ENCODE measurements at regions not wholly inside any gene's neighbourhood (a gene's known extent, or its start where the extent isn't known, plus 50 kb on each side); places are given as distances from the start of the nearest gene placed in this dataset.
"Not testable (repeated sequence)": the region's sequence is repeated elsewhere in the genome, so short reads cannot be mapped to it uniquely, and the experiment has no call there.

DNA sequence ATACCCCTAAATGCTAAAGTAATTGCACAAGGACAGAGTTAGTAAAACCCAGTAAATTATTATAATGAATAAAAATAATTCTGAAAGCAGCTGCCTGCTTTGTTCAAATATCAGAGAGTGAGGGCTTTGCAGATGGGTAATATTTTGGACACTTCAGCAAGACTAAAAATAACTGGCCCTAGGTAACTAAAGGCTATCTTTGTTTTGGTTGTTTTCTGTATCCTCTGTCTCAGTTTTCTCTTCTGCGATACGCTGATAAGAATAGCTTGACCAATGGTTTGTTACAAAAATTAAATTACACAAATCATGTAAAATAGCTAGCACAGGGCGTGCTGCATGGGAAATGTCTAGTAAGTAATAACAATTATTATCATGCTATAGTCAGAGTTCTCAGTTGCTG, 204.7 kb downstream of the FGFR2 start:
- WGBS, 4 donors: 51 to 73% (median 57%) methylated on average over 3 of the region's 3 CpGs
- intact Hi-C loops (cut with DNase I): no loop called here
- Histone ChIP-seq H3K4me3 (no peak overlapping the region), H3K4me1 (replicated peaks in 1 of 2) (peaks cover 0 to 7% of the 10 kb centered on the region in 2 donors), H3K36me3 (replicated peaks in 1 of 2) (no peaks in the 10 kb centered on the region), H3K9me3 (replicated peaks in 1 of 3) (no peaks in the 10 kb centered on the region), H3K27me3 (no peaks in the 10 kb centered on the region), H3K27ac (no peak overlapping the region)
- TF ChIP-seq, protein P1, sequence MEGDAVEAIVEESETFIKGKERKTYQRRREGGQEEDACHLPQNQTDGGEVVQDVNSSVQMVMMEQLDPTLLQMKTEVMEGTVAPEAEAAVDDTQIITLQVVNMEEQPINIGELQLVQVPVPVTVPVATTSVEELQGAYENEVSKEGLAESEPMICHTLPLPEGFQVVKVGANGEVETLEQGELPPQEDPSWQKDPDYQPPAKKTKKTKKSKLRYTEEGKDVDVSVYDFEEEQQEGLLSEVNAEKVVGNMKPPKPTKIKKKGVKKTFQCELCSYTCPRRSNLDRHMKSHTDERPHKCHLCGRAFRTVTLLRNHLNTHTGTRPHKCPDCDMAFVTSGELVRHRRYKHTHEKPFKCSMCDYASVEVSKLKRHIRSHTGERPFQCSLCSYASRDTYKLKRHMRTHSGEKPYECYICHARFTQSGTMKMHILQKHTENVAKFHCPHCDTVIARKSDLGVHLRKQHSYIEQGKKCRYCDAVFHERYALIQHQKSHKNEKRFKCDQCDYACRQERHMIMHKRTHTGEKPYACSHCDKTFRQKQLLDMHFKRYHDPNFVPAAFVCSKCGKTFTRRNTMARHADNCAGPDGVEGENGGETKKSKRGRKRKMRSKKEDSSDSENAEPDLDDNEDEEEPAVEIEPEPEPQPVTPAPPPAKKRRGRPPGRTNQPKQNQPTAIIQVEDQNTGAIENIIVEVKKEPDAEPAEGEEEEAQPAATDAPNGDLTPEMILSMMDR (IDR thresholded peaks at IDR 0.05): no peak
- TF ChIP-seq POLR2A (IDR thresholded peaks at IDR 0.05): no peak
- no peak for DNase-seq

DNA sequence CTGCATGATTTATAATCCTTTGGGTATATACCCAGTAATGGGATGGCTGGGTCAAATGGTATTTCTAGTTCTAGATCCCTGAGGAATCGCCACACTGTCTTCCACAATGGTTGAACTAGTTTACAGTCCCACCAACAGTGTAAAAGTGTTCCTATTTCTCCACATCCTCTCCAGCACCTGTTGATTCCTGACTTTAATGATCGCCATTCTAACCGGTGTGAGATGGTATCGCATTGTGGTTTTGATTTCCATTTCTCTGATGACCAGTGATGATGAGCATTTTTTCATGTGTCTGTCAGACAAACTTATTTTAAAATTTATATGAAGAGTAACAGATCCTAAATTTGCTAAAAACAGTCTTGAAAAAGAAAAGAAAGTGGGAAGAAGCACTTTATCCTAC, 197.7 kb downstream of the FGFR2 start:
- H3K9me3 ChIP-seq (replicated peaks in 1 of 3); intact Hi-C loops (cut with DNase I); H3K27me3 ChIP-seq; DNase-seq; H3K27ac ChIP-seq; H3K4me1 ChIP-seq (replicated peaks in 1 of 2); H3K4me3 ChIP-seq; H3K36me3 ChIP-seq (replicated peaks in 1 of 2): not testable (repeated sequence)
- WGBS, 4 donors: 92 to 98% (median 94%) methylated on average over 3 to 4 of the region's 4 CpGs

DNA sequence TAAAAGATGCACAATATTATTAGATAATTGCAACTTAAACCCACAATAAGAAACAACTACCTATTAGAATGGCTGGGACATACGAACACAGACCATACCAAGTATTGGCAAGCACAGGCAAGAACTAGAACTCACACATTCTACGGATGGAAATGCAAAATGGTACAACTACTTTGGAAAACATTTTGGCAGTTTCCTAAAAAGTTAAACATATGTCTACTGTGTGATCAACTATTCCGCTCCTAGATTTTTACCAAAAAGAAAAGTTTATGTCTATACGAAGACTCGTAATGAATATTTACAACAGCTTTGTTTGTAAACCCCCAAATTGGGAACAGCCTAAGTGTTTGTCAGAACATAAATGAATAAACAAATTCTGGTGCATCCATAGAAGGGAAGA, 194.7 kb downstream of the FGFR2 start:
- H3K27me3 ChIP-seq: no peaks in the 10 kb centered on the region
- no peak overlapping the region for H3K4me3 ChIP-seq
- H3K4me1 ChIP-seq (replicated peaks in 1 of 2): no peaks in the 10 kb centered on the region
- H3K9me3 ChIP-seq (replicated peaks in 1 of 3): no peaks in the 10 kb centered on the region
- H3K27ac ChIP-seq: no peak overlapping the region
- intact Hi-C loops (cut with DNase I): no loop called here
- DNase-seq: no peak
- no peak for TF ChIP-seq POLR2A (IDR thresholded peaks at IDR 0.05)
- TF ChIP-seq, protein P1 (IDR thresholded peaks at IDR 0.05): no peak
- 90 to 96% (median 94%) methylated on average over 5 of the region's 5 CpGs for WGBS, 4 donors
- no peaks in the 10 kb centered on the region for H3K36me3 ChIP-seq (replicated peaks in 1 of 2)

DNA sequence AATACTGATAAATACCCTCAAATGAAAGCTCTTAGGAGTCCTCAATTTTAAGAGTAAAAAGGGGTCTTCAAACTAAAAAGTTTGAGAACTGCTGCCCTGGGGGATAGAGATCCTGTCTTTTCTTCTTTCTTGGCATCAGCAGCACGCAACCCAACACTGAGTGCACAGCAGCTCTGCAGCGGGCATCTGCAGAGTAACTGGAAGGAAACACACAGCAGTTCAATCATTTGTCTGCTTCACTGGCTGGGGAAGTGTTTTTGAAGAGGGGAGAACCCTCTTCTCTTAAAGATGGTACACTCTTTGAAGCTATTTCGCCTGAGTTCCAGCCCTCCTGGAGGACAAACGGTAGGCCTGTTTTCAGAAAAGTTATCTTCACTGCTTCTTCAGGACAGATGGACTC, 193.6 kb downstream of the FGFR2 start:
- Histone ChIP-seq H3K9me3 (replicated peaks in 1 of 3) (no peaks in the 10 kb centered on the region), H3K4me3 (no peak overlapping the region), H3K36me3 (replicated peaks in 1 of 2) (no peaks in the 10 kb centered on the region), H3K27me3 (no peaks in the 10 kb centered on the region), H3K27ac (no peak overlapping the region), H3K4me1 (replicated peaks in 1 of 2) (no peaks in the 10 kb centered on the region)
- intact Hi-C loops (cut with DNase I): no loop called here
- TF ChIP-seq POLR2A (IDR thresholded peaks at IDR 0.05): no peak
- TF ChIP-seq, protein P1 (IDR thresholded peaks at IDR 0.05): no peak
- DNase-seq: no peak
- 86 to 95% (median 90%) methylated on average over 4 of the region's 4 CpGs for WGBS, 4 donors

DNA sequence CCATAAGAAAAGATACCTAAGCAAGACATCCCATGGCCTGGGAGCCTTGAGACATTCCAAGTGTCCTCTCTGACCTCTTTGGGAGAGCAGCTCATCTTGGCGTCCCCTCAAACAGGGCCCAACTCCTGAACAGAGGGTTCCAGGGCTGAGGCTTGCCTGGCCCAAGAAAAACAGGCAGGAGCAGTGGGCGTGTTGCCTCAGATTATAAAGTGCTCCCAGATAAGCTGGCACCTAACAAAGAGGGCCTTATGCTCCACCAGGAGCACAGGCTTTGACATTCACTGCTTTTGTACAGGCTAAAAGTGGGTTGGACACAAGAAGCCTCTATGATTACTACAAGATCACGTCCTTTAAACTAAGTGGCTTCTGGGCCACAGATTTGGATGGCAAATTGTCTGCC, 193.1 kb downstream of the FGFR2 start:
- WGBS, 4 donors: 77 to 92% (median 88%) methylated on average over 1 to 3 of the region's 3 CpGs
- no peak for DNase-seq

More for the DNA sequence above, 193.1 kb downstream of the FGFR2 start:
- intact Hi-C loops (cut with DNase I): no loop called here
- Histone ChIP-seq H3K27me3 (no peaks in the 10 kb centered on the region), H3K36me3 (replicated peaks in 1 of 2) (no peaks in the 10 kb centered on the region), H3K4me3 (no peak overlapping the region), H3K4me1 (replicated peaks in 1 of 2) (no peaks in the 10 kb centered on the region), H3K27ac (no peak overlapping the region), H3K9me3 (replicated peaks in 1 of 3) (no peaks in the 10 kb centered on the region)
- TF ChIP-seq, protein P1 (IDR thresholded peaks at IDR 0.05): no peak
- TF ChIP-seq POLR2A (IDR thresholded peaks at IDR 0.05): no peak
